CD14-positive monocyte (primary cell): ENCODE measurements at regions not wholly inside any gene's neighbourhood (a gene's known extent, or its start where the extent isn't known, plus 50 kb on each side); places are given as distances from the start of the nearest gene placed in this dataset.

Source experiments
- DNase-seq, 3 donors: peaks; one replicate each; pipeline ENCODE4 v3.0.0-alpha.2; 2011 to 2022
- H2AFZ ChIP-seq: 2 replicates; pipeline ENCODE4 v1.6.0; 2012; ENCODE audit warnings: mild to moderate bottlenecking, low read depth, low read length, inconsistent platforms; ENCODE audit not compliant: insufficient read depth, poor library complexity, severe bottlenecking
- H3K27ac ChIP-seq, 2 donors: 1 replicate in 1 of 2; 2 replicates in 1 of 2; pipeline ENCODE4 v1.5.1; 2012 to 2013; ENCODE audit warnings: low read length in 2 of 2, control low read depth in 1 of 2, inconsistent platforms in 1 of 2, low read depth in 1 of 2, mild to moderate bottlenecking in 1 of 2
- H3K27me3 ChIP-seq, 2 donors: one replicate each; pipeline versions ENCODE4 v1.6.0 to v1.6.1; 2011 to 2013; ENCODE audit warnings: low read length in 2 of 2; ENCODE audit not compliant: control insufficient read depth in 2 of 2, insufficient read depth in 2 of 2
- H3K36me3 ChIP-seq, 2 donors: replicated peaks in 1 of 2; 1 replicate in 1 of 2; 2 replicates in 1 of 2; pipeline versions ENCODE4 v1.5.1 to v1.6.1; 2012 to 2013; ENCODE audit warnings: low read length in 2 of 2, control low read depth in 1 of 2, inconsistent platforms in 1 of 2, mild to moderate bottlenecking in 1 of 2; ENCODE audit not compliant: insufficient read depth in 2 of 2, control insufficient read depth in 1 of 2
- H3K4me1 ChIP-seq, 2 donors: 1 replicate in 1 of 2; 2 replicates in 1 of 2; pipeline versions ENCODE4 v1.5.1 to v1.6.1; 2012 to 2013; ENCODE audit warnings: low read length in 2 of 2, control low read depth in 1 of 2, inconsistent platforms in 1 of 2, mild to moderate bottlenecking in 1 of 2, moderate library complexity in 1 of 2; ENCODE audit not compliant: insufficient read depth in 2 of 2, control insufficient read depth in 1 of 2
- H3K4me2 ChIP-seq: replicated peaks from 2 replicates; pipeline ENCODE3; 2012; ENCODE audit warnings: low read length, moderate library complexity, mild to moderate bottlenecking; ENCODE audit not compliant: poor library complexity, severe bottlenecking; ENCODE audit errors: extremely low read depth
- H3K4me3 ChIP-seq, 3 experiments: fragments of 200-600 bp in 1 of 3; sonication (generic) in 1 of 3; replicated peaks in 1 of 3; 1 replicate in 2 of 3; 2 replicates in 1 of 3; pipeline ENCODE4 v1.5.1; 2011 to 2013; ENCODE audit warnings: low read length in 3 of 3, mild to moderate bottlenecking in 3 of 3, control low read depth in 2 of 3, low read depth in 2 of 3, inconsistent platforms in 1 of 3, moderate library complexity in 1 of 3
- H3K79me2 ChIP-seq: 2 replicates; pipeline ENCODE4 v1.6.0; 2012; ENCODE audit warnings: mild to moderate bottlenecking, control low read depth, inconsistent platforms, low read length, moderate library complexity; ENCODE audit not compliant: insufficient read depth
- H3K9ac ChIP-seq: 2 replicates; pipeline ENCODE4 v1.6.0; 2017; ENCODE audit warnings: low read length, mild to moderate bottlenecking; ENCODE audit not compliant: insufficient read depth, poor library complexity, severe bottlenecking
- H3K9me3 ChIP-seq, 2 donors: replicated peaks in 1 of 2; 1 replicate in 1 of 2; 2 replicates in 1 of 2; pipeline versions ENCODE4 v1.5.1 to v1.6.1; 2012 to 2013; ENCODE audit warnings: low read length in 2 of 2, control low read depth in 1 of 2; ENCODE audit not compliant: control insufficient read depth in 1 of 2, insufficient read depth in 1 of 2
- H4K20me1 ChIP-seq: 2 replicates; pipeline ENCODE4 v1.6.0; 2012; ENCODE audit warnings: mild to moderate bottlenecking, low read length, control low read depth, moderate library complexity; ENCODE audit not compliant: insufficient read depth
- H3K27ac Mint-ChIP-seq, 7 donors: one replicate each; pipeline ENCODE4 v1.8.0; 2020; ENCODE audit warnings: mild to moderate bottlenecking in 7 of 7, mixed read lengths in 7 of 7, moderate library complexity in 6 of 7, inconsistent platforms in 2 of 7
- H3K27me3 Mint-ChIP-seq, 3 donors: one replicate each; pipeline ENCODE4 v1.8.0; 2021 to 2022; ENCODE audit warnings: low read depth in 3 of 3, mild to moderate bottlenecking in 3 of 3, mixed read lengths in 3 of 3, moderate library complexity in 3 of 3, inconsistent platforms in 1 of 3
- H3K36me3 Mint-ChIP-seq, 2 donors: one replicate each; pipeline ENCODE4 v1.8.0; 2020; ENCODE audit warnings: mixed read lengths in 2 of 2, inconsistent platforms in 1 of 2, mild to moderate bottlenecking in 1 of 2
- H3K4me1 Mint-ChIP-seq: one replicate; pipeline ENCODE4 v1.8.0; 2020; ENCODE audit warnings: mild to moderate bottlenecking, mixed read lengths
- H3K4me3 Mint-ChIP-seq, 2 donors: one replicate each; pipeline ENCODE4 v1.8.0; 2020; ENCODE audit warnings: mild to moderate bottlenecking in 2 of 2, mixed read lengths in 2 of 2, moderate library complexity in 1 of 2
- H3K9me3 Mint-ChIP-seq, 7 donors: one replicate each; pipeline ENCODE4 v1.8.0; 2020 to 2022; ENCODE audit warnings: mixed read lengths in 7 of 7, mild to moderate bottlenecking in 6 of 7, moderate library complexity in 6 of 7, inconsistent platforms in 2 of 7
- WGBS: methylation state at CpG from one replicate; pipeline ENCODE4 v1.1.5; 2013; ENCODE audit warnings: missing lambda C conversion rate; ENCODE audit not compliant: insufficient coverage; 5-methylcytosine and 5-hydroxymethylcytosine counted together
- intact Hi-C, 2 donors: fragments of 100-400 bp; cut with micrococcal nuclease; formaldehyde crosslinking; loops; one replicate each; pipeline versions ENCODE4 v1.15.0 to v1.15.1; 2023
- TF ChIP-seq, protein P1 (sequence below): fragments of 200-600 bp; IDR thresholded peaks from one replicate; pipeline ENCODE4 v1.8.0; 2022; ENCODE audit warnings: antibody characterized with exemption, mild to moderate bottlenecking

DNA sequence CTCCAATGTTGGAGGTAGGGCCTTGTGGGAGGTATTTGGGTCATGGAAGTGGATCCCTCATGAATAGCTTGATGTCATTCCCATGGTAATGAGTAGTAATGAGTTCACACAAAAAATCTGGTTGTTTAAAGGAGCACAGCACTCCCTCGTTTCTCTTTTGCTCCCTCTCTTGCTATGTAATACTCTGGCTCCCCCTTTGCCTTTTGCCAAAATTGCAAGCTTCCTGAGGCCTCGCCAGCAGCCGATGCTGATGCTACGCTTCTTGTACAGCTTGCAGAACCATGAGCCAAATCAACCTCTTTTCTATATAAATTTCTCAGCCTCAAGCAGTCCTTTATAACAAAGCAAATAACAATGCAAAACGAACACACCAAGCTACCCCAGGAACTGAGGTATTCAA, 80.9 kb downstream of the LHX9 start:
- no peaks in the 10 kb centered on the region for H3K36me3 Mint-ChIP-seq
- H3K27ac Mint-ChIP-seq: peak overlapping the region in 1 of 7 donors; percentile 31
- Histone ChIP-seq H3K4me2 (no peak overlapping the region), H3K79me2 (no peaks in the 10 kb centered on the region), H3K9me3 (no peaks in the 10 kb centered on the region), H4K20me1 (no peaks in the 10 kb centered on the region), H3K27me3 (no peaks in the 10 kb centered on the region), H3K27ac (no peak overlapping the region), H3K4me3 (no peak overlapping the region), H3K4me1 (no peaks in the 10 kb centered on the region), H3K36me3 (no peaks in the 10 kb centered on the region), H2AFZ (no peak overlapping the region), H3K9ac (no peak overlapping the region)
- TF ChIP-seq, protein P1, sequence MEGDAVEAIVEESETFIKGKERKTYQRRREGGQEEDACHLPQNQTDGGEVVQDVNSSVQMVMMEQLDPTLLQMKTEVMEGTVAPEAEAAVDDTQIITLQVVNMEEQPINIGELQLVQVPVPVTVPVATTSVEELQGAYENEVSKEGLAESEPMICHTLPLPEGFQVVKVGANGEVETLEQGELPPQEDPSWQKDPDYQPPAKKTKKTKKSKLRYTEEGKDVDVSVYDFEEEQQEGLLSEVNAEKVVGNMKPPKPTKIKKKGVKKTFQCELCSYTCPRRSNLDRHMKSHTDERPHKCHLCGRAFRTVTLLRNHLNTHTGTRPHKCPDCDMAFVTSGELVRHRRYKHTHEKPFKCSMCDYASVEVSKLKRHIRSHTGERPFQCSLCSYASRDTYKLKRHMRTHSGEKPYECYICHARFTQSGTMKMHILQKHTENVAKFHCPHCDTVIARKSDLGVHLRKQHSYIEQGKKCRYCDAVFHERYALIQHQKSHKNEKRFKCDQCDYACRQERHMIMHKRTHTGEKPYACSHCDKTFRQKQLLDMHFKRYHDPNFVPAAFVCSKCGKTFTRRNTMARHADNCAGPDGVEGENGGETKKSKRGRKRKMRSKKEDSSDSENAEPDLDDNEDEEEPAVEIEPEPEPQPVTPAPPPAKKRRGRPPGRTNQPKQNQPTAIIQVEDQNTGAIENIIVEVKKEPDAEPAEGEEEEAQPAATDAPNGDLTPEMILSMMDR: no peak
- WGBS: 73% methylated on average over 4 of the region's 5 CpGs
- H3K27me3 Mint-ChIP-seq: no peaks in the 10 kb centered on the region
- no peaks in the 10 kb centered on the region for H3K4me1 Mint-ChIP-seq
- intact Hi-C loops: no loop called here
- H3K9me3 Mint-ChIP-seq: peaks cover 0 to 9% (median 2%) of the 10 kb centered on the region in 7 donors
- no peak for DNase-seq
- H3K4me3 Mint-ChIP-seq: no peak overlapping the region

DNA sequence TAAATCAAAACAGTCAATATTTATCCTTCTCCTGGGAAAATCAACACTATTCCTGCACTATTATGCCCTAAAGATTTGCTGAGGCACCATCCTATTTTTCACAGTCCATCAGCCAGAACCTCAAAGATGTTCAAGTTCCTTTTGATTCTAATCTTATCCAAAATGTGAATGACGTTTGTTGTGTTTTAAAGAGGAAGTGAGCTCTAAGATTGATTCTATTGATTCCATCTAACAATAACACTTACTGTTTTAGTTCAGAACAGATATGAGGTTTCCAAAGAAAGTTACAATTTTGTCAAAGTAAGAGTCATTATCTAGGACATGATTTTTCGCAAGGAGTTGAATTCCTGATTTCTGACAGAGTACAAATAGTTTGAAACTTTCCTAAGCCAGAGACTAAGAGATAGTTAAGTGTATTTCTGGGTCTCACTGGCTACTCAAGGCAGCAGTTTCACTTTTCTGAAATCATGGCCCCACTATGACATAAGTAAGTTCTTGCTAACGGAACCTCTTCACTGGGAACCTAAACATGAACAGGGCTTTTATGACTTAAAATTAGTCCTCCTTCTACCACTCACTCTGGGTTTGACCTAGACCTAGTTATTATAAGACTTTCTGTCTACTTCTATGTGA, 84.7 kb downstream of the LHX9 start:
- no peaks in the 10 kb centered on the region for H4K20me1 ChIP-seq
- intact Hi-C loops: no loop called here
- no peaks in the 10 kb centered on the region for H3K79me2 ChIP-seq
- H3K9me3 Mint-ChIP-seq: peaks cover 0 to 2% (median 0%) of the 10 kb centered on the region in 7 donors
- WGBS: 100% methylated on average over 1 of the region's 3 CpGs
- H3K4me3 Mint-ChIP-seq: no peak overlapping the region
- no peaks in the 10 kb centered on the region for H3K4me1 Mint-ChIP-seq
- no peak overlapping the region for H2AFZ ChIP-seq
- no peaks in the 10 kb centered on the region for H3K27me3 ChIP-seq
- no peak overlapping the region for H3K4me3 ChIP-seq
- TF ChIP-seq, protein P1: no peak
- H3K4me1 ChIP-seq: no peaks in the 10 kb centered on the region
- H3K27ac ChIP-seq: no peak overlapping the region
- no peak overlapping the region for H3K9ac ChIP-seq
- H3K4me2 ChIP-seq: no peak overlapping the region
- no peak for DNase-seq
- H3K36me3 Mint-ChIP-seq: no peaks in the 10 kb centered on the region
- H3K27ac Mint-ChIP-seq: no peak overlapping the region
- H3K9me3 ChIP-seq: no peaks in the 10 kb centered on the region
- no peaks in the 10 kb centered on the region for H3K36me3 ChIP-seq
- no peaks in the 10 kb centered on the region for H3K27me3 Mint-ChIP-seq
